ENCODE measurements at regions not wholly inside any gene's neighbourhood (a gene's known extent, or its start where the extent isn't known, plus 50 kb on each side); places are given as distances from the start of the nearest gene placed in this dataset.
"Not testable (repeated sequence)": the region's sequence is repeated elsewhere in the genome, so short reads cannot be mapped to it uniquely, and the experiment has no call there.

DNA sequence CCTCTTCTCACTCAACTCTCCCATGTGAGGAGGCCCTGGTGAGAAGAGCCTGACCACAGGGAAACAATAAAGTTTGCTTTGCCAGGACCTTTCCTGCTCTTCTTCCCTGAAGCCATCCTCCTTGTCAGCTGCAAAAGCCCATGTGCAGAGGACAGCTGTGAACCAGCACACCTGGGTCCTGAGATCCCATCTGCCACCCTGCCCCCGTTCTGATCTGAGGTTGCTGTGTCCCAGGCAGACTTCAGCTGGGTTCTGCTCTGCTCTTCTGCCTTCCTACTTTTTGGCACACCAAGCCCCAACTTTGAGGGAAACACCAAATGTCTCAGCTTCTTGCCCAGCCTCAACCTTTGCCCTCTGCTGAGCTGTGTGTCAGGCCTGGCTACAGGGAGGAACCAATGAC, 595.1 kb upstream of the ARPP21 start:
- no peak for DNase-seq

DNA sequence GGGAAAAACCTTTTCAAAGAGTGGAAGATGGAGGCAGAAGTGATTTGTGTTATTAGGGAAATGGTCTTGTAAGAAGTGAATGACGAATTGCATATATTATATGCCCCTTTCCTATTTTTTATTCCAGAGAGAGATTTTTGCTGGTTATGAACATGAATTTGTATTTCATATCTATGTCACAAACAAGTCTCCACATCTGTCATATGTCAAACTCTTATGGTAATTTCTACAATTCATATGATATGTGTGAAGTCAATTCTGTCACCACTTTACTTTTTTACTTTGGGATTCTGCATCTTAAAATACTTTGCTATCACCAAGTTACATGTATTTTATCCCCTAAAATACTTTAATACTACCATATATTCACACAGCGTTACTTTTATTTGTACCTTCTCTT, 594.2 kb upstream of the ARPP21 start:
- DNase-seq, result no peak

DNA sequence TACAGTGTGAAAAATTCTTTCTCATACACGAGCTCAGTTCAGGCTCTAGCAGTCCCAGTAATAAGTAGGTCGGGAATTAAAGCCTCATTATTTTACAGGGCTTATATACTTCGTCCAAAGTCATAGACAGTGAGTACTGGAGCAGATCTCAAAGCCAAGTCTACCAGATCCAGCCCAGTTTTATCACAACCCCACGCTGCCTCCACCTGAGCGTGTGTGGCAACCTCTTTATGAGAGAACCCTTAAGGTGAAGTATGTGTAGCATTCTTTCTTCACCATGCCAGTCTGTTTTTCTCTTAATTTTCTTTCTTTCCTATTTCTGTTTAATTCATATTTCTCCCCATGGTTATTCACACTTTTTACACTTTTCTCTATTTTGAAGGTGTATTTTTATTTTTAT, 574.6 kb upstream of the ARPP21 start:
- DNase-seq, result no peak

DNA sequence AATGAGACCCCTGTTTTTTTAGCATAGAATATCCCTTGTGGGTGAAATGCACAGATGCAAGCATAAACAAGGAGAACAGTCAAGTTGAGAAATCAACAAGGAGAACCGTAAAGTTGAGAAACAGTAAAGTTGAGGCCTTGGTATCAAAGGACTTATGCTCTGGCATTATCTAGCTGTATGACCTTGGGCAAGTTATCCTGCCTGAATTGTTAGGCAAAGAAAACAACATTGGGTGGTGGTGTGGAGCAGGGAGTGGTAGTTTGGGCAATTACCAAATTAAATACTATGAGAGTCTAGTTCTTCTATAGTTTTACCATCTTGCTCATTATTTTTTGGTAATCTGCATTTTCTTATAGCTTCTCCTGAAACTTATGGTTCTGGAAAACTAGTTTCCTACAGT, 573.4 kb upstream of the ARPP21 start:
- DNase-seq, result no peak

DNA sequence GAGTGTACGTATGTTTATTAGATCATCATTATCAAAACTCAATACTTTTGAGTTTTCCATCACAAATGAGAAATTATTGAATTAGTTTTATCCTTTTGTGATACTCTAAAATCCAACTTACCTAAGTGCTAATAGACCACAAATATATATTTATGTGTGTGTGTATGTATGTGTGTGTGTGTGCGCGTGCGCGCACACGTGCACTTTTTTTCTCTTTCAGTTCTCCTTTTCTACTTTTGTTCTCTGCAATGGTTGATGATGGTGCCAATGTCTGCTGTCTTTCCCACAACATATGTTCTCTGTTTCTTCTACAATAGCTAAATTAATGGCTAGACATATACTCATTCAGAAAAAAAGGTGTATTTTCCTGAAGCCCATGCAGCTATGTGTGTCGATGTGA, 571.6 kb upstream of the ARPP21 start:
- no peak for DNase-seq

DNA sequence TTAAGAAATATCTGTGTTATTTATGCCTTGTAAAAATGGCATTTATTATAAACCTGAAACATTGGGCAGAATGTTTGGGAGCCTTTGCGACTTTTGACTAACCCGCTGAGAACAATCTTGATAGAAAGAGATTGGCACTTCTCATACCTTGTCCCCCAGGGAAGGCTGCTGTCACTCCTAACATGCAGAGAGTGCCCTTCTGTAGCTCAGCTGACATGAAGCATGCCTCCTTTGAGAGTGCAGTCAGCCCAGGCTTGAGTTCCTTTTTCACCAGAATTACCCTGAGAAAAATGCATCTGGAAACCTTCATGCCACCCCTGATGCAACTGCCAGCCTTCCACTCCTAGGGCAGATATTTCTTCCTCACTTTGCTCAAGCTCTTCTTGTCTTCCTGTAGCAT, 569.2 kb upstream of the ARPP21 start:
- DNase-seq, result no peak

DNA sequence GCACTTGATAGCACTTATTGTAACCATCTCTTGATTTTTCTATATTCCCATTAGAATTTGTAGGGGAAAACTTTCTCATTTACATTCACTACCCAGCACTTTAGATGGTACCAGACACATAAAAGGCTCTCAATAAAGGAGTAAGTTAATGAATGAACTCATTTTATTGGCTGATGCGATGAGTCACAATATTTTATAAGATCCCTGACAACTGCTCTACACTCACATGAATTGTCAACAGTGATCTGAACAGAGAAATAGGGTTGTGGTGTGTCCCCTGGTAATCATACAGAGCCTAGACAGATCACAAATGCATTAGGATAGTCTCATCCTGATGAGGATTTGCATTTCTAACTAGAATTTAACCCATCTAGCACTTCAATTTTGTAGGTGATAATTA, 567.6 kb upstream of the ARPP21 start:
- DNase-seq, result no peak

DNA sequence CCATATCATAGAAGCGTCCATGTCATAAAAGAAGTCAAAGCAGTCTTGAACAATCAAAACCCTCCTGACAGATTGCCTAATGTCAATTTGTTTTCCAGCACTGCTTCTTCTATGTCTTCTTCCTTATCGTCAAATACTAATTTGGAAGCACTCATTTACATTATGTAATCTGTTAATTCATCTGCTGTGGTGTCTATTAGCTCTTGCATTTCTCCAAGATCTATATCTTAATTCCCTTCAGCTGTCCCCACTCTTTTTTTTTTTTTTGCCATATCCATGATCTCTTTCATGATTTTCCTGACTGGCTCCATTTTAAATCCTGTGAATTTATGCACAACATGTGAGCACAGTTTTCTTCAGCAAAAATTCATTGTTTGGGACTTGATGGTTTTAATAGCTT, 560.5 kb upstream of the ARPP21 start:
- DNase-seq, result no peak

DNA sequence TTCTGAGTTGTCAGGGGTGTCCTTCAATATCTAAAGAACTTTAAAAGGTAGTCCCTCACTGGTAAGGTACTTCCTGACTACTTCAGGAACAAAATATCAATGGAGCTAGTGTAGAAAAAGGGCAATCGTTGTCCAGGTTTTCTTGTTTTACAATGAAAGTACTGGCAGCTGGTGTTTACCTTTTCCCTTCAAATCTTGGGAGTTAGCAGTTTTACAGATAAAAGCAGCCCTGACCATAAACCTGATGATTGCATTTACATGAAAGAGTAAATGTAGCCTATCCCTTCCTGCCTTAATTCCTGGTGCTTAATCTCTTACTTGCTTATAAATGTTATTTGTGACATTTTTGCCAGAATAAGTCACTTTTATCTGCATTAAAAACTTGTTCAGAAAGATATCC, 559.9 kb upstream of the ARPP21 start:
- no peak for DNase-seq

DNA sequence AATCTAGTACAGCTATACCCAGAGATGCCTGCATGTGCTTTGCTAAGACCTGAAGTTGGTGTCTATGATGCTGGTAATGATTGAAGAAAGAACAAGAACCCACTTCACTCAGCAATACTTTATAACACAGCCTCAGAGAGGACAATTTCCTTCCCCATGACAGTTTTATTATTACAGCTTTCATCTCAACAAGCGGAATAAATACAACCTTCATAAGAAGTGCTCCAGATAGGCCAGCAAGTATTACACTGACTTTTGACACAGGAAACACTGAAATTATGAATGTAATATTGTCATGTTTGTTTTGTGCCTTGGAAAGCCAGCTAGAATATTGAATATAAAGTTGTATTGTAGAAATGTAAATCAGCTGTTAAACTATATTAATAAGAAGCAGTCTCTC, 557.4 kb upstream of the ARPP21 start:
- DNase-seq, result no peak

DNA sequence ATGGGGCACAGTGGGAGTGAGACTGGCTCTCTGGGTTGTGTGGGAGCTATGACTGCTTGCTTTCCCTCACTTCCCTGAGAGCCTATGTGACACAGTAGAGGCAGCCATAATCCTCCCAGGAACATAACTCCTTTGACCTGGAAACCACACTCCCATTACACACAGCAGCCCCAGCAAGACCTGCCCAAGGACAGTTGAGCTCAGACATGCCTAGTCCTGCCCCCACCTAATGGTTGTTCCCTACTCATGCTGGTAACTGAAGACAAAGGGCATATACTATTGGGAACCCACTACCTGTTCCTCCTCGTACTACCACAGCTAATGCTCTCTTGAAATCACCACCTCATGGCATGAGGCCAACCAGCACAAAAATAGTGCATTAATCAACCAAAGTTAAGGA, 550.4 kb upstream of the ARPP21 start:
- no peak for DNase-seq

DNA sequence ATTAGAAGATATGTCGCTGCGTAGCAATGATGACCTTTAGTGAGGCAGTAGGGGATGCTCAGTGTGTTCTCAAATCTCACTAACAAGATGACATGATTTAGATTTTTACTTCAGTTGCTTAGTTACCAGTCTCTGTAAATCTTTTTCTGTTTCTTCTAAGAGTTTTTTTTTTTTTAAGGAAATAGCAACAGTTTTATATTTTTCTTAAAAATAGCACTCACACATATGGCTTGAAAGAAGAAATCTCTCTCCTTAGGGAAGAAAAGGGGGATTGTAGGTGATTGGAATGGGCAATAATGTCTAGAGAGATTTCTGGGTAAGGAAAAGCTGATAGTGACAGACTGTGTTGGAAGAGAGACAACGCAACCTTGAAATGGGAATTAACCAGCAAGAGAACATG, 524.6 kb upstream of the ARPP21 start:
- no peak for DNase-seq

DNA sequence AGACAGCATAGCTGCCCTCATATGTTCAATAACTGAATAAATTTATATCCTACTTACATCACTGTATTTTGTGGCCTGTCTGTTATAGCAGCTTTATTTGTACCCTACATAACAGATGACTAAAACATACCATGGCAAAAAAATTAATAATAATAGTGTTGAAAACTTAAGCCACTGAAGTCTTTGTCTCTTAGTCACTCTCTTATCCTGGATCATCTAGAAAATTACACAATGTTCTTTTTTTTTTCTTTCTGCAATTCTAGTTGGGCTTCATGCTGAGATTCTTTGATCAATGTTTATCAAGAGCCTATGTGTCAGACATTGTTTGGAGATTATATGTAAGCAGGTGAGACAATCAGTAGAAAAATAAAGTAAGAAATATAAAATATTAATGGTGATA, 519.3 kb upstream of the ARPP21 start:
- DNase-seq, result no peak

DNA sequence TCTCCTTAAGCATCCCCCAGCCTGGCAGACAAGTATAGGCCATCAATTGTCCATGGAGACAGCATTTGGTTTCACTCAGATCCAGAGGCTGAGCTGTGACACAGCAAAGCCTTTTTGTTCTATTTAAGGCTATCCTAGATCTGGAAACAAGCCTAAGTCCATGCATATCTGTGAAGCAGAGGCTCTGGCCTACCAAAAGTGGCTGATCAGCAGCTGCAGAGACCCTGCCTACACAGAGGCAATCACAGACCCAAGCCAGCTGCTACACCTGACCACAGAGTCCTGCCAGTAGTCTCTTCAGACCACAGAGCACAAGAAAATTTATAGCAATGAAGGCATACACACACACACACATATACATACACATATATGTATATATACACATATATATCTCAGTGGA, 501.7 kb upstream of the ARPP21 start:
- no peak for DNase-seq

DNA sequence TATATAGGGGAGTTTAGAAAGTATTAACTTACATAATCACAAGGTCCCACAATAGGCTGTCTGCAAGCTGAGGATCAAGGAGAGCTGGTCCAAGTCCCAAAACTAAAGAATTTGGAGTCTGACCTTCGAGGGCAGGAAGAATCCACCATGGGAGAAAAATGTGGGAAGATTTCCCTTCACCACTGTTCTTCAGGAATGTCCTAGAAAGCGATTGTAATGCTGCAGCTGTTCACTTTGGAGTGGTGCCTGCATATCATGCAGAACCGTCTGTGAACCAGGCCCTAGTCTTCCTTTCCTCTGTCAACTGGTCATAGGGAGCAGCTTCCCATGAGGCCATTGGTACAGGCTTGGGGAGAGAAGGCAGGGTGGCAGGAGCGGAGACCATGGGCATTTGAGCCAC, 497.9 kb upstream of the ARPP21 start:
- no peak for DNase-seq

DNA sequence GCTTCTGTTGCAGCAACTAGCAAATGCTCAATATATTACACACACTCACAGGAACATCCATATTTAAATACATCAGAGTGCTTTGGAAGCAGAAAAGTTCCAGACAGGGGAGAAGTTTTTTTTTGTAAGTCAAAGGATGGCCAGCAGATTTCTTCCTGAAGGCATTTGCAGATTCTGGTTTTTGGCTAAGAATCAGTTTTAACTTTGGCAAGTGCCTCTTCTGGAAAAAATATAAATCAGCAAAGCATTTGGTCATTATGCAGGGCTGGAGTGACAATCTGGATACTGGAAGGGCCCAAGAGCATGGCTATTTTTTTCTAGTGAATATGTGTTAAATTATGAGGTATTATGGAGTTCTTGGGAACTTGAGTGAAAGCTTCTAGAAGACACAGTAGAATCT, 495.3 kb upstream of the ARPP21 start:
- no peak for DNase-seq

DNA sequence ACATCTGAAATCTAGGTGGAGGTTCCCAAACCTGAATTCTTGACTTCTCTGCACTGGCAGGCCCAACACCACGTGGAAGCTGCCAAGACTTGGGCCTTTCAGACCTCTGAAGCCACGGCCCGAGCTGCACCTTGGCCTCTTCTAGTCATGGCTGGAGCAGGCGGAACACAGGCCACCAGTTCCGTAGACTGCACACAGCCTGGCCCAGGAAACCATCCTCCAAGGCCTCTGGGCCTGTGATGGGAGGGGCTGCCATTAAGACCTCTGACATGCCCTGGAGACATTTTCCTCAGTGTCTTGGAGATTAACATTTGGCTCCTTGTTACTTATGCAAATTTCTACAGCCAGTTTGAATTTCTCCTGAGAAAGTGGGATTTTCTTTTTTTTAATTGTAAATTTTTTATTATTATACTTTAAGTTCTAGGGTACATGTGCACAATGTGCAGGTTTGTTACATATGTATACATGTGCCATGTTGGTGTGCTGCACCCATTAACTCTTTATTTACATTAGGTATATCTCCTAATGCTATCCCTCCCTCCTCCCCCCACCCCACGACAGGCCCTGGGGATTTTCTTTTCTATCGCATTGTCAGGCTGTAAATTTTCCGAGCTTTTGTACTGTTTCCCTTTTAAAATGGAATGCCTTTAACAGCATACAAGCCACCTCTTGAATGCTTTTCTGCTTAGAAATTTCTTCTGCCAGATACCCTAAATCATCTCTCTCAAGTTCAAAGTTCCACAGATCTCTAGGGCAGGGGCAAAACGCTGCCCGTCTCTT, 492.9 kb upstream of the ARPP21 start:
- DNase-seq, result not testable (repeated sequence)

DNA sequence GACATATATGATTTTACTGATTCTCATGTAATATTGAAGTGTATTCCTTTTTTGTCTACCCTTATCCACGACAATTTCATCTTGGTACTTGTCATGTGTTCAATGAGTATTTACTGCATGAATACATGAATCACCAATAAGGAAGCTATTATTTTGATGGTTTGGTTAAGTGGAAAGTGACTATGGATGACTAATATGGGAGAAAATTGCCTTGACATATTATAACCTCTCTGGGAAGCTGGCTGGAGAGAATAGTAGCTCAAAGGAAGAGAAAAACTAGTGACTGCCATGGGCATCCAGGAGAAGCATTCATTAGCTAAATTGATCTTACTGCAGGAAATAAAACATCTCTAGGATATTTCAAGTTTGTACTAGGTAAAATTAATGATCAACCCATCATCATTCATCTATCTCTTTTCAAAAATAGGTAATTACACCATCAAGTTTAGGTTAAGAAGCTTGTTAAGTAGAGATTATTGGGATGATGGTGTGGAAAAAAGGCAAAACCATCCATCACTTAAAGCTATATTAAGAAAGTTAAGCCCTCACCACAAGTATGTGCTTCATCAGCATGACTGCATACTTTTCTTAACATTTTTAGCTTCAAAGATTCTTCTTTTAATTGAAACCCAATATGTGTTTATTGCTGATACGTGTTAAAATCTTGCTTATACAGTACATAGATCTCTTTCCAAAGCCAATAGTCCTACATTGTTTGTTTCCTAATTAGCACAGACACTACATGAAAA, 455.2 kb upstream of the ARPP21 start:
- no peak for DNase-seq

DNA sequence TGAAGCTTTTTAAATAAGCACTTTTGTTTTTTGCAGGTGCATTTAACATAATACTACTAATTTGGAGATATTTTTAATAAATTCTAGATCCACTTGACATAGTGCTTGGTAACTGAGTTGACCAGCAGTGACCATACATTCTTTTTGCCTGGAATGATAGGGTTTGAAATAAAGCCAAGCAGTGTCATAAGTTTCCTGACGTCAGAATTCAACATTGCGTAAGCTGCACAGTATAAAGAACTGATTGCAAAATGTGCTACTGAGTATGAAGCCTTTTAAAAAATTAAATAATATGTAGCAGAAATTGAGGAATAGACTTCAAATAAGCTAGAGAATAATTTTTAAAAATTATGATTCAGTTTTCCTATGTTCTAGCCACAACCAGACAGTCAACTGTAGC, 454.6 kb upstream of the ARPP21 start:
- no peak for DNase-seq

DNA sequence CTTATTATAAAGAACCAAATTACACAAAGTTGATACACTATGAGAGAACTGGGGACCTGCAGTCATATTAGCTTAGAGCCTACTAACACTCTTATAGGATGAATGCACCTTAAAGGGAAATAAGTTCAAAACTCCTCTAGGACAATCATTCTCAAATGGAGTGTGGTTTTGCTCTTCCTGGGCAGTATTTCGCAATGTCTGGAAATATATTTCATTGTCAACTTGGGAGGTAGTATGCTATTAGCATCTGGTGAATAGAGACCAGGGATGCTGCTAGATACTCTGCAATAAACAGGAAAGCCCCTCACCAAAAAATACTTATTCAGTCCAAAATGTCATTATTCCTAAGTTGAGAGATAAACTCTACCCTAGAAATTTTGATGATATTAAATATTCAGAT, 451.4 kb upstream of the ARPP21 start:
- DNase-seq, result no peak

DNA sequence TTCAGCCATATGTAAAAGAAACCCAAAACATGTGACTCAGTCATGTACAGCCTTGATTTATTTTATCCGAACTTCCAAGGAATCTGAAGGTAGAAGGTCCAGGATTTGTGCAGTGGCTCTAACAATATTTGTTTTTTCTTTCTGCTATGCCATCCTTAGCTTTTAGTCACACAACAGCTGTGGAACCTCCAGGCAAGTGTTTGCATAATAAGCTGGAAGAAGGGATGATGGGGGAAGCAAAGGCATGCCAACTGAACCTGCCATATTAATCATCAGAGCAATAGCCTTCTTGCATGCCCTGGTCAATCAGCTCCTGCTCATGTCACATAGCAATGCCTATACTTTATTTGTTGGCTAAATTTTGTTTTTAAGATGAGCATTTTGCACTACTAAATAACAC, 444.7 kb upstream of the ARPP21 start:
- no peak for DNase-seq

DNA sequence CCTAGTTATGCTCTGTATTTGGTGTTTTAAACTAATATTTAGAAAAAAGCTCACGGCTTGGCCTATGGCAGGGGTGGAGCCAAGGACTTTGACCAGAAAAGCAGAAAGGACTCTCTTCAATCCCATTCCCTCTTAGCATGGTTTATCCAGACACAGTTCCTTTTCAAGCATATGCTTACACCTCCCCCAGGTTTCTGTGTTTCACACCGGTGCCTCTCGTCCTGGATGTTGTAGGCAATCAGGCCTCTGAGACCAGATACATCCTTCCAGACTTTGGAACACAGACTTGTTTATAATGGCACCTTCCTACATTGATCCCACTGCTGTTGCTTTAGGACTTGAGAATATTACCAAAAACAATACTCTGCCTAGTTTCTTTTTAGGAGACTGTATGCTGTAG, 440.5 kb upstream of the ARPP21 start:
- no peak for DNase-seq

DNA sequence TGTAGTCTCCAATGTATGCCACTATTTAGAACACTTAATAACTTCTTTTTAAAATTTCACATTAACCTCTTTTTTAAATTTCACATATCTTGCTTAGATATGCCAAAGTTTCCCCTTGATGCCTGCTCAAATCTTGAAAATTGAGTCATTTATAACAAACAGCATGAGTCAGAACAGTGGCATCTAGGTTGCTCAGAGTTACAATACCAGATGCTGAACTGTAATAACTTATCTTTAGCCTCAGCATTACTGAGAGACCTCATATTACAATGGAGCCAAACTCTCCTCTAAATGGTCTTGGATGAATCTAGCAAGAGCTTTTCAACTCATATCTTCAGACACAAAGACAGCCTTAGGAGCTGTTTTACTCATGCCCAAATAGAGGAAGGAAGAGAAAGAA, 439.3 kb upstream of the ARPP21 start:
- DNase-seq, result no peak

DNA sequence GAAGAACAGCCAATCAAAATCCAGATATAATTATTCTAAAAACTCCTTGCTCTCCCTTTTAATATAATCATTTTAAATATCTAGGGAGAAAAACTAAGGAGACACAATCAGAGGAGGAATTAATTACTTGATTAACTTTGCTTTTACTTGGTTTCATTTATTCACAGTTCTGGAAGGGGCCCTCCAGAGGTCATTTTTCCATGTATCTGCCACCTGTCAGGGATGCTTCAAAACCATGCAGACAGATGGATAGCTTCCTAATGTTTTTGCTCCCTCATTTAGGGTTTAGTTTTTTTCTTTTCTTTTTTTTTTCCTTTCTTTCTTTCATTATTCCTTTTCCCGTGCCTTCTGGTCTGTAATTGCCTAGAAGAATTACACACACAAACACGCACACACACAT, 438.1 kb upstream of the ARPP21 start:
- no peak for DNase-seq

All from inflammatory macrophage treated with lipopolysaccharide for 4 hours (primary cell).